Omental fat pad (tissue), 3 donors: ENCODE measurements at regions not wholly inside any gene's neighbourhood (a gene's known extent, or its start where the extent isn't known, plus 50 kb on each side); places are given as distances from the start of the nearest gene placed in this dataset.

Source experiments
- ATAC-seq: fragments of 150-250 bp; one replicate; pipeline ENCODE4 v1.9.1; 2016; ENCODE audit warnings: mild to moderate bottlenecking, moderate library complexity; ENCODE audit not compliant: low FRiP score
- DNase-seq: peaks from one replicate; pipeline ENCODE4 v3.0.0-alpha.2; 2019; ENCODE audit warnings: low spot score
- TF ChIP-seq, protein P1 (sequence below), 3 donors: fragments of 450-650 bp; IDR thresholded peaks; one replicate each; pipeline ENCODE4 v1.5.1; 2016 to 2017; ENCODE audit warnings: antibody characterized with exemption in 3 of 3, mild to moderate bottlenecking in 3 of 3, moderate library complexity in 2 of 3

DNA sequence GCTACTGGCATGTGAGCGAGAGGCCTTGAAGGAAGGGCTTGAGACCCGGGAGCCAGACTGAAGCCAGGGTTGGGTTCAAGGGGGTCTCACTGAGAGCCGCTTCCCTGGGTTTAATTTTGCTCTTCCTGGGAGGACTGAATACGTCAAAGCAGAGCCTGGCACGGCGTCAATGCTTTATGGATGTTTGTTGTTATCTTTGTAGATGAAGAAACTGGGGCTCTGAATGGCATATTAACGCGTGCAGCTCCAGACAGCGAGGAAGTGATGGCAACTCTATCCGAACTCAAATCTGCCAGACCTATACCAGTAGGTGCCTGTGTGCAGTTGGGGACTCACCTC is 152.8 kb upstream of the PARP11 start:
- TF ChIP-seq, protein P1, sequence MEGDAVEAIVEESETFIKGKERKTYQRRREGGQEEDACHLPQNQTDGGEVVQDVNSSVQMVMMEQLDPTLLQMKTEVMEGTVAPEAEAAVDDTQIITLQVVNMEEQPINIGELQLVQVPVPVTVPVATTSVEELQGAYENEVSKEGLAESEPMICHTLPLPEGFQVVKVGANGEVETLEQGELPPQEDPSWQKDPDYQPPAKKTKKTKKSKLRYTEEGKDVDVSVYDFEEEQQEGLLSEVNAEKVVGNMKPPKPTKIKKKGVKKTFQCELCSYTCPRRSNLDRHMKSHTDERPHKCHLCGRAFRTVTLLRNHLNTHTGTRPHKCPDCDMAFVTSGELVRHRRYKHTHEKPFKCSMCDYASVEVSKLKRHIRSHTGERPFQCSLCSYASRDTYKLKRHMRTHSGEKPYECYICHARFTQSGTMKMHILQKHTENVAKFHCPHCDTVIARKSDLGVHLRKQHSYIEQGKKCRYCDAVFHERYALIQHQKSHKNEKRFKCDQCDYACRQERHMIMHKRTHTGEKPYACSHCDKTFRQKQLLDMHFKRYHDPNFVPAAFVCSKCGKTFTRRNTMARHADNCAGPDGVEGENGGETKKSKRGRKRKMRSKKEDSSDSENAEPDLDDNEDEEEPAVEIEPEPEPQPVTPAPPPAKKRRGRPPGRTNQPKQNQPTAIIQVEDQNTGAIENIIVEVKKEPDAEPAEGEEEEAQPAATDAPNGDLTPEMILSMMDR (IDR thresholded peaks at IDR 0.05): no peak
- ATAC-seq (peak; percentile 41), DNase-seq (no peak)

DNA sequence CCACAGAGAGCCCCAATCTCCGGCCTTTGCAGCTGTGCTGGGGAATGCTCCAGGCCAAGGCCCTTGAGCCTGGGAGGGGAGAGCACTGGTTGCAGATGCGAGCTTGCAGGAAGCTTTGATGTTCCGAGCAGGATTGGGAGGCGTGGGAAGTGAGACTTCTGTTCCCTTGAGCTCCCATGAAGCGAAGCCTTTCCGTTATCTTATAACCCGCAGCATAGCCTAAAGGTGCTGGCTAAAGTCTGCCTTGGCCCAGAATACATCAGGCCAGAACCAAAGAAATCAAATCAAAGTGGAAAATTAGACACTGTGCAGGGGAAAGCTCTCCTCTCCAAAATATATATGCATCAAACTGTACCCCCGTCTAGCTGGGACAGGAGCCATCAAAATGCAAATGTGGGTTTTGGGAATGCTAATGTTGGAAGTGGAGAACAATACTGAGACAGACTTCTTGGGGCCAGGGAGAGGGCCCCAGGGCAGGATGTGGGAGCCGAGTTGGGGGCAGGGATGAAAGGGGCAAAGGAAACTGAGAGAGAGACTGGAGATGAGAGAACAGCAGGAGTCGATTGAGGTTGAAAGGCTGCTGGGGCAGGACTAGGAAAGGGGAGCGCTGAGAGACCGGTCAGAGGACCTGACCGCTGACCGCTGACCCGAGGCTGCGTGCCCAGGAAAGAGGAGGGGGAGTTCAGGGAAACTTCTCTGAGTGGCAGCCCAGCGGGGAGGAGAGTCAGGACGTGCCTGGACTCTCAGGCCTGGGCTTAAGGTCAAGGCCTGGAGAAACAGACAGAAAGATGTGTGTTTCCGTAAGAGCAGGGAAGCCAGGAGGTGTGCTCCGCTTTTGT is 152.2 kb upstream of the PARP11 start:
- DNase-seq: no peak
- ATAC-seq: peak; percentile 68
- TF ChIP-seq, protein P1 (IDR thresholded peaks at IDR 0.05): no peak

DNA sequence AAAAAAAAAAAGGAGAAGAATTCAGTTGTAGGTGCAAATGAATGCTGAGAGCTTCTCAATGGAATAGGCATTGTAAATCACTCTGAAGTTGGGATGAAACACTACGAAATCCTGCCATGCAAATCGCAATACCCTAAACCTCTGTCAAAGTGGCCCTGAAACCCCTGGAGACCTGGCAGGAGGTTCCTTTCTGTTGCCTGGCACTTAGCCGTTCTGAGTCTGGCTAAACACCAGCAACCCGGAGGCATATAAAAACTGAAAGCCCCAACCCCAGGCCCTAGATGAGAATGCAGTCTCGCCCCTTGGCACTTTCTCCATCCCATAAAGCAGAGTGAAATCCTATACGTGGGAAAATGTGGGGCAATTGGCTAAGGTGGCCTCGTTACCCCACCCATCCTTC is 151.5 kb upstream of the PARP11 start:
- DNase-seq: no peak
- ATAC-seq: no peak
- TF ChIP-seq, protein P1 (IDR thresholded peaks at IDR 0.05): no peak

DNA sequence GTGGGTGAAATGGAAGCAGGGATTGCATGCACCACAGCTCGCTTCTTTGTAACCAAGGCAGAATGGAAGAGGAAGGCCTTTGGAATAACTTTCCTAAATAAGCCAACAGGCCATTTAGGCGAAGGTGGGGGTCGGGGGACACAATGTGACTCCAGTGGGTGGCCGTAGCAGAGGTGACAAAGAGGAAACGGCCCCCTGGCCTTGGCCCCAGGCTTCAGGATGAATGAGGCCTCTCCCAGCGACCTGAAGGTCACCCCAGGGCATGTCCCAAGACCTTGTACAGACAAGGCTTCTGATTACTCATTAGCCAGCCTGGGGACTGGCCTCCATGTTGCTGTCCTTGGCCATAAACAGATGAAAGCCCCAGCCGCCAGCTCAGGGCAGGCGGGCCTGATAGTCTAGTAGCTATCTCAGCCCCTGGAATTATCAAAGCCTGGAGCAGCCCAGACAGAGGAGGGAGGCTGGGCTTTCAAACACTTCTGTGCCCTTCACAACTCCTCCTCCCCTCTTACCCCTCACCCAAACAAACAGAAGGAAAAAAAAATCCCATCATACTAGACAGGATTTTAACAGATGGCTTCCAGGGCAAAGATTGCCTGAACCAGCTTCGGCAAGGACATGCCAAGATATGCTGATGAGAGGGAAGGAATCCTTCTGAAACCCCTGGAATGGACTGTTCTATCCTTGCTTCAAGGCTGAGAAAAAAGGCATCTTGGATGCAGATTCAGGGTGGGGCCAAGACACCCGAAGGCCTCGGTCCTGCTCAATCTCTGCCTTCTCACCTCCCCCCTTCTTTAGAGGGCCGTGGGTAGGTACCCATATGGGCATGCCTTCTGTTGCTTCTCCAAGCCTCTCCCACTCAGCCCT is 142.3 kb upstream of the PARP11 start:
- no peak for DNase-seq
- no peak for ATAC-seq
- TF ChIP-seq, protein P1 (IDR thresholded peaks at IDR 0.05): no peak

DNA sequence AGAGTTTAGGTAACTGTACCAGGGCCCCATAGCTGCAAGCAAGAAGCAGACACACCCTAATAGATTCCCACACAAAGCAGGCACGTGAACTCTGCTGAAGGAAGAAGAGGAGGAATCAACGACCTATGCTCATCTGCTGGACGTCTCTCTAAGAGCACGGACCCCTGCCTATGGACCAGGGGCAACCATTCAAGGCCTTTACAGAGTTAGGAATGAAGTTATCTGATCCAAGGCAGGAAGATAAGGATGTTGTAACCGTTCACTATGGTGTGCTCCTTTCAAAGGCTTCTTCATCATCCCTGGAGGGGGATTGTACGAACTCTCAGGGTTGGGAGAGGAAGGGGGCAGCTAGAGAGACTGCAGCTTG is 141.6 kb upstream of the PARP11 start:
- TF ChIP-seq, protein P1 (IDR thresholded peaks at IDR 0.05): no peak
- ATAC-seq (no peak), DNase-seq (no peak)

DNA sequence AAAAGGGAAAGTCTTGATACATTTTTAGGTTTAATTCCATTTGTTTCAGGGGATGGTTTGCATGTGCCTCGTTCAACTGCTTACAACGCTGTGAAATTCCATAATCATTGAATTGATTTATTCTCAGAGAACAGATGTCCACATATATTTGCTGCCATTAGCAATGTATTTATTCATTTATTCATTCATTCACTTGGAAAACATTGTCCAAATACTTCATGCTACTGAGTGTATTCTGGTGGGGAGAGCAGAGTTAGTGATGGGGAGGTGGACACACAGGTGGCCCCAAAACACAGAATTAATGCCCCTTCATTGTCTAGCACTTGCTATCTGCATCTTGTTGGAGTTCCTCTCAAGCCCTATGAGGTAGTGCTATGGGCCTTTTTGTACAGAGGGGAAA is 141.2 kb upstream of the PARP11 start:
- TF ChIP-seq, protein P1 (IDR thresholded peaks at IDR 0.05): no peak
- DNase-seq (no peak), ATAC-seq (no peak)
